HEK293 (cell line): ENCODE measurements at regions not wholly inside any gene's neighbourhood (a gene's known extent, or its start where the extent isn't known, plus 50 kb on each side); places are given as distances from the start of the nearest gene placed in this dataset.

Source experiments
- CTCF ChIA-PET: fragments of 350-600 bp; formaldehyde crosslinking; extraction: SDS; loops from one replicate; lab custom pipeline; 2021; ENCODE audit warnings: antibody characterized with exemption; lab: Yijun Ruan, JAX
- POLR2A ChIA-PET: fragments of 300-600 bp; formaldehyde crosslinking; extraction: SDS; loops from one replicate; lab custom pipeline; 2020; ENCODE audit warnings: antibody characterized with exemption, inconsistent platforms; lab: Yijun Ruan, JAX
- H3K27ac ChIP-seq: fragments of 200-500 bp; sonication (Bioruptor generic); 2 replicates; pipeline ENCODE4 v1.5.1; 2014; ENCODE audit warnings: low read depth, low read length, control low read depth, inconsistent platforms; ENCODE audit errors: extremely low read depth
- H3K36me3 ChIP-seq, 2 experiments: fragments of 200-500 bp in 1 of 2; sonication (Bioruptor generic) in 1 of 2; 1 replicate in 1 of 2; 2 replicates in 1 of 2; pipeline ENCODE4 v1.5.1; 2014 to 2017; ENCODE audit warnings: inconsistent platforms in 2 of 2, low read length in 2 of 2; ENCODE audit not compliant: control insufficient read depth in 2 of 2, insufficient read depth in 1 of 2
- H3K4me1 ChIP-seq: fragments of 200-500 bp; sonication (Bioruptor generic); 2 replicates; pipeline ENCODE4 v1.5.1; 2014; ENCODE audit warnings: mild to moderate bottlenecking, low read length, inconsistent platforms; ENCODE audit not compliant: control insufficient read depth, insufficient read depth
- H3K4me3 ChIP-seq: 2 replicates; pipeline ENCODE4 v1.5.1; 2011; ENCODE audit warnings: low read depth, mild to moderate bottlenecking, control low read depth, low read length, moderate library complexity
- H3K9me3 ChIP-seq: fragments of 200-500 bp; sonication (Bioruptor generic); 2 replicates; pipeline ENCODE4 v1.5.1; 2014; ENCODE audit warnings: low read depth, low read length, inconsistent platforms; ENCODE audit not compliant: control insufficient read depth, insufficient read depth
- GFI1B ChIP-seq: fragments of 450-650 bp; formaldehyde crosslinking; IDR thresholded peaks from 2 replicates; pipeline ENCODE4 v1.5.1; 2016; ENCODE audit warnings: missing biosample characterization, missing genetic modification characterization
- GLIS1 ChIP-seq: fragments of 450-650 bp; formaldehyde crosslinking; IDR thresholded peaks from 2 replicates; pipeline ENCODE4 v1.5.1; 2016; ENCODE audit warnings: missing biosample characterization, missing genetic modification characterization
- SETDB1 ChIP-seq: IDR thresholded peaks from one replicate; pipeline ENCODE4 v1.6.1; 2017; ENCODE audit warnings: mild to moderate bottlenecking, low read length, moderate library complexity, mixed read lengths; ENCODE audit not compliant: insufficient read length
- SP3 ChIP-seq: fragments of 450-650 bp; formaldehyde crosslinking; IDR thresholded peaks from 2 replicates; pipeline ENCODE4 v1.5.1; 2016; ENCODE audit warnings: missing biosample characterization, missing genetic modification characterization
- ZNF138 ChIP-seq: fragments of 450-650 bp; formaldehyde crosslinking; IDR thresholded peaks from 2 replicates; pipeline ENCODE4 v1.5.1; 2016; ENCODE audit warnings: missing biosample characterization, missing genetic modification characterization, borderline replicate concordance
- ZNF155 ChIP-seq: fragments of 450-650 bp; formaldehyde crosslinking; IDR thresholded peaks from 2 replicates; pipeline ENCODE4 v1.5.1; 2016; ENCODE audit warnings: missing biosample characterization, missing genetic modification characterization
- ZNF266 ChIP-seq: fragments of 450-650 bp; formaldehyde crosslinking; IDR thresholded peaks from 2 replicates; pipeline ENCODE4 v1.5.1; 2016; ENCODE audit warnings: missing biosample characterization, missing genetic modification characterization, low read depth
- ZNF510 ChIP-seq: fragments of 450-650 bp; formaldehyde crosslinking; IDR thresholded peaks from 2 replicates; pipeline ENCODE4 v1.5.1; 2018; ENCODE audit warnings: mild to moderate bottlenecking, missing genetic modification characterization, missing biosample characterization; ENCODE audit not compliant: insufficient replicate concordance
- ZNF514 ChIP-seq: fragments of 450-650 bp; formaldehyde crosslinking; IDR thresholded peaks from 2 replicates; pipeline ENCODE4 v1.5.1; 2016; ENCODE audit warnings: missing biosample characterization, missing genetic modification characterization
- ZNF529 ChIP-seq: fragments of 450-650 bp; formaldehyde crosslinking; IDR thresholded peaks from 2 replicates; pipeline ENCODE4 v1.5.1; 2017; ENCODE audit warnings: missing genetic modification characterization, missing biosample characterization; ENCODE audit not compliant: insufficient replicate concordance
- ZNF571 ChIP-seq: fragments of 450-650 bp; formaldehyde crosslinking; IDR thresholded peaks from 2 replicates; pipeline ENCODE4 v1.5.0; 2017; ENCODE audit warnings: missing biosample characterization, missing genetic modification characterization
- TF ChIP-seq, protein P1 (sequence below): fragments of 450-650 bp; formaldehyde crosslinking; IDR thresholded peaks from 2 replicates; pipeline ENCODE4 v1.5.1; 2017; ENCODE audit warnings: missing biosample characterization, missing genetic modification characterization
- TF ChIP-seq, protein P2 (sequence below): fragments of 450-650 bp; formaldehyde crosslinking; IDR thresholded peaks from 2 replicates; pipeline ENCODE4 v1.5.1; 2016; ENCODE audit warnings: missing biosample characterization, missing genetic modification characterization
- TF ChIP-seq, protein P3 (sequence below): fragments of 450-650 bp; formaldehyde crosslinking; IDR thresholded peaks from 2 replicates; pipeline ENCODE4; 2016; ENCODE audit warnings: missing biosample characterization, missing genetic modification characterization
- TF ChIP-seq, protein P4 (sequence below): fragments of 450-650 bp; formaldehyde crosslinking; IDR thresholded peaks from 2 replicates; pipeline ENCODE4 v1.5.1; 2016; ENCODE audit warnings: missing biosample characterization, missing genetic modification characterization, borderline replicate concordance
- TF ChIP-seq, protein P5 (sequence below): fragments of 450-650 bp; formaldehyde crosslinking; IDR thresholded peaks from 2 replicates; pipeline ENCODE4 v1.5.1; 2017; ENCODE audit warnings: missing biosample characterization, missing genetic modification characterization
- TF ChIP-seq, protein P6 (sequence below): fragments of 450-650 bp; formaldehyde crosslinking; IDR thresholded peaks from 2 replicates; pipeline ENCODE4 v1.5.1; 2016; ENCODE audit warnings: missing biosample characterization, missing genetic modification characterization

DNA sequence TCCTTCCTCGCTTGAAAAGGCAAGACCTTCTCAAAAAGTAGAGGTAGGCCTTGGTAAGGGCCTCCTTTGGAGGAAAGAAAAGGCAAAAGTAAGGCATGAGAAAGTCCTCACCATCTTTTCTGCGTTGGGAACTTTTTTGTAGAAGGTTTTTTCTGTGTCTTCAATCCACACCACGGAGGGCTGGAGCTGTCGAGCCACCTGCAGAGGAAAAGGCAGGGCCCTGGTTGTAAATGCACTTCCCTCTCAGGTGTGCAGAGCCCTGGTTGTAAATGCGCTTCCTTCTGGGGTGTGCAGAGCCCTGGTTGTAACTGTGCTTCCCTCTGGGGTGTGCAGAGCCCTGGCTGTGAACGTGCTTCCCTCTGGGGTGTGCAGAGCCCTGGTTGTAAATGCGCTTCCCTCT is 80.2 kb upstream of the ASB18 start:
- ChIA-PET POLR2A (no interaction called here), CTCF (interaction anchor here (1.9 kb wide), 1 partner anchor 720 kb away, joined by 7 read pairs; no protein-coding TSS in a partner anchor)
- H3K9me3 ChIP-seq: no peaks in the 10 kb centered on the region

More for the DNA sequence above, 80.2 kb upstream of the ASB18 start:
- TF ChIP-seq GFI1B (tag by site-specific recombination): no peak
- TF ChIP-seq, protein P1, sequence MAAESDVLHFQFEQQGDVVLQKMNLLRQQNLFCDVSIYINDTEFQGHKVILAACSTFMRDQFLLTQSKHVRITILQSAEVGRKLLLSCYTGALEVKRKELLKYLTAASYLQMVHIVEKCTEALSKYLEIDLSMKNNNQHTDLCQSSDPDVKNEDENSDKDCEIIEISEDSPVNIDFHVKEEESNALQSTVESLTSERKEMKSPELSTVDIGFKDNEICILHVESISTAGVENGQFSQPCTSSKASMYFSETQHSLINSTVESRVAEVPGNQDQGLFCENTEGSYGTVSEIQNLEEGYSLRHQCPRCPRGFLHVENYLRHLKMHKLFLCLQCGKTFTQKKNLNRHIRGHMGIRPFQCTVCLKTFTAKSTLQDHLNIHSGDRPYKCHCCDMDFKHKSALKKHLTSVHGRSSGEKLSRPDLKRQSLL (tag by site-specific recombination): no peak
- no peak for TF ChIP-seq ZNF510
- no peak for TF ChIP-seq ZNF266 (tag by site-specific recombination)
- TF ChIP-seq ZNF514 (tag by site-specific recombination): no peak
- TF ChIP-seq ZNF529 (tag by site-specific recombination): no peak
- no peak for TF ChIP-seq ZNF155 (tag by site-specific recombination)
- TF ChIP-seq, protein P2, sequence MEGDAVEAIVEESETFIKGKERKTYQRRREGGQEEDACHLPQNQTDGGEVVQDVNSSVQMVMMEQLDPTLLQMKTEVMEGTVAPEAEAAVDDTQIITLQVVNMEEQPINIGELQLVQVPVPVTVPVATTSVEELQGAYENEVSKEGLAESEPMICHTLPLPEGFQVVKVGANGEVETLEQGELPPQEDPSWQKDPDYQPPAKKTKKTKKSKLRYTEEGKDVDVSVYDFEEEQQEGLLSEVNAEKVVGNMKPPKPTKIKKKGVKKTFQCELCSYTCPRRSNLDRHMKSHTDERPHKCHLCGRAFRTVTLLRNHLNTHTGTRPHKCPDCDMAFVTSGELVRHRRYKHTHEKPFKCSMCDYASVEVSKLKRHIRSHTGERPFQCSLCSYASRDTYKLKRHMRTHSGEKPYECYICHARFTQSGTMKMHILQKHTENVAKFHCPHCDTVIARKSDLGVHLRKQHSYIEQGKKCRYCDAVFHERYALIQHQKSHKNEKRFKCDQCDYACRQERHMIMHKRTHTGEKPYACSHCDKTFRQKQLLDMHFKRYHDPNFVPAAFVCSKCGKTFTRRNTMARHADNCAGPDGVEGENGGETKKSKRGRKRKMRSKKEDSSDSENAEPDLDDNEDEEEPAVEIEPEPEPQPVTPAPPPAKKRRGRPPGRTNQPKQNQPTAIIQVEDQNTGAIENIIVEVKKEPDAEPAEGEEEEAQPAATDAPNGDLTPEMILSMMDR (tag by site-specific recombination): no peak
- TF ChIP-seq SP3: no peak
- TF ChIP-seq, protein P3, sequence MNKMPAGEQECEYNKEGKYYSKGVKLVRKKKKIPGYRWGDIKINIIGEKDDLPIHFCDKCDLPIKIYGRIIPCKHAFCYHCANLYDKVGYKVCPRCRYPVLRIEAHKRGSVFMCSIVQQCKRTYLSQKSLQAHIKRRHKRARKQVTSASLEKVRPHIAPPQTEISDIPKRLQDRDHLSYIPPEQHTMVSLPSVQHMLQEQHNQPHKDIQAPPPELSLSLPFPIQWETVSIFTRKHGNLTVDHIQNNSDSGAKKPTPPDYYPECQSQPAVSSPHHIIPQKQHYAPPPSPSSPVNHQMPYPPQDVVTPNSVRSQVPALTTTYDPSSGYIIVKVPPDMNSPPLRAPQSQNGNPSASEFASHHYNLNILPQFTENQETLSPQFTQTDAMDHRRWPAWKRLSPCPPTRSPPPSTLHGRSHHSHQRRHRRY (tag by site-specific recombination): no peak
- TF ChIP-seq ZNF138 (tag by site-specific recombination): no peak
- TF ChIP-seq, protein P4, sequence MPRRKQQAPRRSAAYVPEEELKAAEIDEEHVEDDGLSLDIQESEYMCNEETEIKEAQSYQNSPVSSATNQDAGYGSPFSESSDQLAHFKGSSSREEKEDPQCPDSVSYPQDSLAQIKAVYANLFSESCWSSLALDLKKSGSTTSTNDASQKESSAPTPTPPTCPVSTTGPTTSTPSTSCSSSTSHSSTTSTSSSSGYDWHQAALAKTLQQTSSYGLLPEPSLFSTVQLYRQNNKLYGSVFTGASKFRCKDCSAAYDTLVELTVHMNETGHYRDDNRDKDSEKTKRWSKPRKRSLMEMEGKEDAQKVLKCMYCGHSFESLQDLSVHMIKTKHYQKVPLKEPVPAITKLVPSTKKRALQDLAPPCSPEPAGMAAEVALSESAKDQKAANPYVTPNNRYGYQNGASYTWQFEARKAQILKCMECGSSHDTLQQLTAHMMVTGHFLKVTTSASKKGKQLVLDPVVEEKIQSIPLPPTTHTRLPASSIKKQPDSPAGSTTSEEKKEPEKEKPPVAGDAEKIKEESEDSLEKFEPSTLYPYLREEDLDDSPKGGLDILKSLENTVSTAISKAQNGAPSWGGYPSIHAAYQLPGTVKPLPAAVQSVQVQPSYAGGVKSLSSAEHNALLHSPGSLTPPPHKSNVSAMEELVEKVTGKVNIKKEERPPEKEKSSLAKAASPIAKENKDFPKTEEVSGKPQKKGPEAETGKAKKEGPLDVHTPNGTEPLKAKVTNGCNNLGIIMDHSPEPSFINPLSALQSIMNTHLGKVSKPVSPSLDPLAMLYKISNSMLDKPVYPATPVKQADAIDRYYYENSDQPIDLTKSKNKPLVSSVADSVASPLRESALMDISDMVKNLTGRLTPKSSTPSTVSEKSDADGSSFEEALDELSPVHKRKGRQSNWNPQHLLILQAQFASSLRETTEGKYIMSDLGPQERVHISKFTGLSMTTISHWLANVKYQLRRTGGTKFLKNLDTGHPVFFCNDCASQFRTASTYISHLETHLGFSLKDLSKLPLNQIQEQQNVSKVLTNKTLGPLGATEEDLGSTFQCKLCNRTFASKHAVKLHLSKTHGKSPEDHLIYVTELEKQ (tag by site-specific recombination): no peak
- TF ChIP-seq, protein P5, sequence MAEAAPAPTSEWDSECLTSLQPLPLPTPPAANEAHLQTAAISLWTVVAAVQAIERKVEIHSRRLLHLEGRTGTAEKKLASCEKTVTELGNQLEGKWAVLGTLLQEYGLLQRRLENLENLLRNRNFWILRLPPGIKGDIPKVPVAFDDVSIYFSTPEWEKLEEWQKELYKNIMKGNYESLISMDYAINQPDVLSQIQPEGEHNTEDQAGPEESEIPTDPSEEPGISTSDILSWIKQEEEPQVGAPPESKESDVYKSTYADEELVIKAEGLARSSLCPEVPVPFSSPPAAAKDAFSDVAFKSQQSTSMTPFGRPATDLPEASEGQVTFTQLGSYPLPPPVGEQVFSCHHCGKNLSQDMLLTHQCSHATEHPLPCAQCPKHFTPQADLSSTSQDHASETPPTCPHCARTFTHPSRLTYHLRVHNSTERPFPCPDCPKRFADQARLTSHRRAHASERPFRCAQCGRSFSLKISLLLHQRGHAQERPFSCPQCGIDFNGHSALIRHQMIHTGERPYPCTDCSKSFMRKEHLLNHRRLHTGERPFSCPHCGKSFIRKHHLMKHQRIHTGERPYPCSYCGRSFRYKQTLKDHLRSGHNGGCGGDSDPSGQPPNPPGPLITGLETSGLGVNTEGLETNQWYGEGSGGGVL (tag by site-specific recombination): no peak
- TF ChIP-seq SETDB1: no peak
- TF ChIP-seq, protein P6, sequence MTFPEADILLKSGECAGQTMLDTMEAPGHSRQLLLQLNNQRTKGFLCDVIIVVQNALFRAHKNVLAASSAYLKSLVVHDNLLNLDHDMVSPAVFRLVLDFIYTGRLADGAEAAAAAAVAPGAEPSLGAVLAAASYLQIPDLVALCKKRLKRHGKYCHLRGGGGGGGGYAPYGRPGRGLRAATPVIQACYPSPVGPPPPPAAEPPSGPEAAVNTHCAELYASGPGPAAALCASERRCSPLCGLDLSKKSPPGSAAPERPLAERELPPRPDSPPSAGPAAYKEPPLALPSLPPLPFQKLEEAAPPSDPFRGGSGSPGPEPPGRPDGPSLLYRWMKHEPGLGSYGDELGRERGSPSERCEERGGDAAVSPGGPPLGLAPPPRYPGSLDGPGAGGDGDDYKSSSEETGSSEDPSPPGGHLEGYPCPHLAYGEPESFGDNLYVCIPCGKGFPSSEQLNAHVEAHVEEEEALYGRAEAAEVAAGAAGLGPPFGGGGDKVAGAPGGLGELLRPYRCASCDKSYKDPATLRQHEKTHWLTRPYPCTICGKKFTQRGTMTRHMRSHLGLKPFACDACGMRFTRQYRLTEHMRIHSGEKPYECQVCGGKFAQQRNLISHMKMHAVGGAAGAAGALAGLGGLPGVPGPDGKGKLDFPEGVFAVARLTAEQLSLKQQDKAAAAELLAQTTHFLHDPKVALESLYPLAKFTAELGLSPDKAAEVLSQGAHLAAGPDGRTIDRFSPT (tag by site-specific recombination): no peak
- TF ChIP-seq GLIS1 (tag by site-specific recombination): no peak
- TF ChIP-seq ZNF571 (tag by site-specific recombination): no peak
- Histone ChIP-seq H3K36me3 (no peaks in the 10 kb centered on the region), H3K4me3 (no peak overlapping the region), H3K27ac (no peak overlapping the region), H3K4me1 (no peaks in the 10 kb centered on the region)
